H9 (cell line): ENCODE measurements at regions not wholly inside any gene's neighbourhood (a gene's known extent, or its start where the extent isn't known, plus 50 kb on each side); places are given as distances from the start of the nearest gene placed in this dataset.

ENCODE experiments used
- DNase-seq: peaks from one replicate; pipeline ENCODE4 v3.0.0-alpha.2; 2017
- H2AFZ ChIP-seq: one replicate; pipeline ENCODE4 v1.6.1; 2013; ENCODE audit warnings: mild to moderate bottlenecking, low read length, control low read depth, moderate library complexity
- H2AK5ac ChIP-seq: 2 replicates; pipeline ENCODE4 v1.6.1; 2013; ENCODE audit warnings: low read length, control low read depth, mixed read lengths; ENCODE audit not compliant: insufficient read length
- H2BK120ac ChIP-seq: one replicate; pipeline ENCODE4 v1.6.1; 2013; ENCODE audit warnings: low read depth, mild to moderate bottlenecking, low read length, control low read depth, inconsistent platforms; ENCODE audit not compliant: poor library complexity, severe bottlenecking
- H2BK12ac ChIP-seq: 2 replicates; pipeline ENCODE4 v1.6.1; 2013; ENCODE audit warnings: low read length, control low read depth, mixed read lengths, low read depth; ENCODE audit not compliant: insufficient read length
- H2BK15ac ChIP-seq: 2 replicates; pipeline ENCODE4 v1.6.1; 2013; ENCODE audit warnings: low read depth, low read length, control low read depth
- H2BK20ac ChIP-seq: one replicate; pipeline ENCODE4 v1.6.1; 2013; ENCODE audit warnings: low read depth, mild to moderate bottlenecking, low read length, control low read depth, inconsistent platforms; ENCODE audit not compliant: poor library complexity, severe bottlenecking
- H2BK5ac ChIP-seq: 2 replicates; pipeline ENCODE4 v1.6.1; 2013; ENCODE audit warnings: low read length, control low read depth, mixed read lengths; ENCODE audit not compliant: insufficient read length
- H3K14ac ChIP-seq: 2 replicates; pipeline ENCODE4 v1.6.1; 2013; ENCODE audit warnings: low read length, control low read depth; ENCODE audit not compliant: insufficient read depth
- H3K18ac ChIP-seq: 2 replicates; pipeline ENCODE4 v1.6.1; 2013; ENCODE audit warnings: low read depth, mild to moderate bottlenecking, mixed read lengths, low read length, control low read depth; ENCODE audit not compliant: insufficient read length
- H3K23ac ChIP-seq: 2 replicates; pipeline ENCODE4 v1.6.1; 2013; ENCODE audit warnings: low read length, control low read depth, mixed read lengths, low read depth; ENCODE audit not compliant: insufficient read length
- H3K23me2 ChIP-seq: 2 replicates; pipeline ENCODE4 v1.6.1; 2013; ENCODE audit warnings: low read depth, mild to moderate bottlenecking, mixed read lengths, low read length, control low read depth; ENCODE audit not compliant: insufficient read length, poor library complexity, severe bottlenecking
- H3K27ac ChIP-seq: 2 replicates; pipeline ENCODE4 v1.5.1; 2013; ENCODE audit warnings: low read length, control low read depth, mixed read lengths, low read depth; ENCODE audit not compliant: insufficient read length
- H3K27me3 ChIP-seq: 2 replicates; pipeline ENCODE4 v1.6.1; 2013; ENCODE audit warnings: low read length, control low read depth, inconsistent platforms; ENCODE audit not compliant: insufficient read depth
- H3K4ac ChIP-seq: 2 replicates; pipeline ENCODE4 v1.6.1; 2013; ENCODE audit warnings: low read depth, mild to moderate bottlenecking, control low read depth, inconsistent platforms, low read length, moderate library complexity
- H3K4me1 ChIP-seq: 2 replicates; pipeline ENCODE4 v1.6.1; 2013; ENCODE audit warnings: low read length, control low read depth, inconsistent platforms; ENCODE audit not compliant: insufficient read depth
- H3K4me2 ChIP-seq: 2 replicates; pipeline ENCODE4 v1.6.1; 2013; ENCODE audit warnings: low read length, control low read depth, mixed read lengths; ENCODE audit not compliant: insufficient read length, insufficient read depth
- H3K56ac ChIP-seq: 2 replicates; pipeline ENCODE4 v1.6.1; 2013; ENCODE audit warnings: low read depth, mild to moderate bottlenecking, mixed read lengths, low read length, control low read depth; ENCODE audit not compliant: insufficient read length
- H3K79me1 ChIP-seq: 2 replicates; pipeline ENCODE4 v1.6.1; 2013; ENCODE audit warnings: low read depth, mild to moderate bottlenecking, moderate library complexity, low read length, control low read depth, inconsistent platforms; ENCODE audit not compliant: insufficient read depth, poor library complexity, severe bottlenecking
- H3K79me2 ChIP-seq: 2 replicates; pipeline ENCODE4 v1.6.1; 2013; ENCODE audit warnings: low read length, control low read depth, inconsistent platforms; ENCODE audit not compliant: insufficient read depth
- H3K9ac ChIP-seq: 2 replicates; pipeline ENCODE4 v1.6.1; 2013; ENCODE audit warnings: low read length, control low read depth, mixed read lengths; ENCODE audit not compliant: insufficient read length; ENCODE audit errors: extremely low read depth
- H3K9me3 ChIP-seq: one replicate; pipeline ENCODE4 v1.6.1; 2013; ENCODE audit warnings: low read depth, low read length, inconsistent platforms; ENCODE audit not compliant: control insufficient read depth
- H3T11ph ChIP-seq: one replicate; pipeline ENCODE4 v1.6.1; 2013; ENCODE audit warnings: mild to moderate bottlenecking, low read length, control low read depth, inconsistent platforms
- H4K20me1 ChIP-seq: one replicate; pipeline ENCODE4 v1.6.1; 2013; ENCODE audit not compliant: control insufficient read depth, insufficient read length, insufficient read depth
- H4K5ac ChIP-seq: 2 replicates; pipeline ENCODE4 v1.6.1; 2013; ENCODE audit warnings: low read depth, mild to moderate bottlenecking, mixed read lengths, low read length, control low read depth; ENCODE audit not compliant: insufficient read length
- H4K8ac ChIP-seq: replicated peaks from 2 replicates; pipeline ENCODE4 v1.6.1; 2013; ENCODE audit warnings: low read length, control low read depth, mixed read lengths, low read depth; ENCODE audit not compliant: insufficient read length
- H4K91ac ChIP-seq: 2 replicates; pipeline ENCODE4 v1.6.1; 2013; ENCODE audit warnings: low read depth, mild to moderate bottlenecking, moderate library complexity, mixed read lengths, low read length, control low read depth; ENCODE audit not compliant: insufficient read length
- H3K27ac Mint-ChIP-seq, 3 experiments: 2 replicates in 2 of 3; 3 replicates in 1 of 3; pipeline ENCODE4 v1.8.0; 2020 to 2021; ENCODE audit warnings: mixed read lengths in 3 of 3, mild to moderate bottlenecking in 1 of 3, moderate library complexity in 1 of 3
- H3K27me3 Mint-ChIP-seq: 2 replicates; pipeline ENCODE4 v1.8.0; 2021; ENCODE audit warnings: low read depth, mild to moderate bottlenecking, moderate library complexity, mixed read lengths
- H3K36me3 Mint-ChIP-seq, 3 experiments: 2 replicates in 2 of 3; 3 replicates in 1 of 3; pipeline ENCODE4 v1.8.0; 2020 to 2021; ENCODE audit warnings: low read depth in 3 of 3, mixed read lengths in 3 of 3; ENCODE audit not compliant: insufficient read depth in 1 of 3
- H3K4me1 Mint-ChIP-seq, 2 experiments: 2 replicates each; pipeline ENCODE4 v1.8.0; 2020; ENCODE audit warnings: mixed read lengths in 2 of 2
- H3K4me3 Mint-ChIP-seq, 2 experiments: 2 replicates in 1 of 2; 3 replicates in 1 of 2; pipeline ENCODE4 v1.8.0; 2020 to 2021; ENCODE audit warnings: mild to moderate bottlenecking in 2 of 2, mixed read lengths in 2 of 2, moderate library complexity in 1 of 2
- H3K9me3 Mint-ChIP-seq, 2 experiments: 2 replicates in 1 of 2; 3 replicates in 1 of 2; pipeline ENCODE4 v1.8.0; 2020; ENCODE audit warnings: mild to moderate bottlenecking in 2 of 2, mixed read lengths in 2 of 2, moderate library complexity in 1 of 2
- CTCF ChIP-seq: fragments of 200-600 bp; sonication (generic); conservative IDR thresholded peaks from 3 replicates; pipeline ENCODE4 v1.8.0; 2021; ENCODE audit warnings: antibody characterized with exemption, mild to moderate bottlenecking
- WGBS: extraction: QIAGEN DNeasy Blood & Tissue Kit; methylation state at CpG from one replicate; pipeline ENCODE4 v1.1.7; 2013; ENCODE audit warnings: missing lambda C conversion rate, low lambda C conversion rate, mixed read lengths; ENCODE audit not compliant: insufficient read length; ENCODE audit errors: extremely low coverage; 5-methylcytosine and 5-hydroxymethylcytosine counted together

GRCh38 chr13:39281539-39282150 is 243.4 kb downstream of the NHLRC3 start:
- H3K23ac ChIP-seq: no peak overlapping the region
- no peak overlapping the region for H4K91ac ChIP-seq
- H2BK20ac ChIP-seq: no peak overlapping the region
- H3K27me3 ChIP-seq: no peaks in the 10 kb centered on the region; the same call in 1 of the 2 replicates
- Mint-ChIP-seq H3K36me3 (peaks cover 0 to 2% (median 0%) of the 10 kb centered on the region in 3 experiments; a peak in 2 of 7 replicates), H3K27me3 (peaks cover 22% of the 10 kb centered on the region), H3K27ac (no peak overlapping the region), H3K4me1 (peaks cover 0 to 4% of the 10 kb centered on the region in 2 experiments; a peak in 1 of 4 replicates), H3K9me3 (peaks cover 1 to 2% of the 10 kb centered on the region in 2 experiments; a peak in 4 of 5 replicates), H3K4me3 (no peak overlapping the region)
- DNase-seq: no peak
- H3K18ac ChIP-seq: no peak overlapping the region
- H3K9ac ChIP-seq: no peak overlapping the region
- H3K9me3 ChIP-seq: no peaks in the 10 kb centered on the region
- H2BK12ac ChIP-seq: no peak overlapping the region
- H4K20me1 ChIP-seq: no peaks in the 10 kb centered on the region
- no peak for TF ChIP-seq CTCF
- H3K23me2 ChIP-seq: no peaks in the 10 kb centered on the region
- no peak overlapping the region for H3K4ac ChIP-seq
- no peaks in the 10 kb centered on the region for H3K79me2 ChIP-seq
- no peak overlapping the region for H3T11ph ChIP-seq
- no peak overlapping the region for H3K14ac ChIP-seq
- no peak overlapping the region for H3K4me2 ChIP-seq
- no peak overlapping the region for H2AFZ ChIP-seq
- H2BK5ac ChIP-seq: no peak overlapping the region
- H4K8ac ChIP-seq: no peak overlapping the region
- H3K27ac ChIP-seq: no peak overlapping the region
- no peaks in the 10 kb centered on the region for H3K4me1 ChIP-seq
- H2AK5ac ChIP-seq: no peak overlapping the region
- H2BK15ac ChIP-seq: no peak overlapping the region
- H4K5ac ChIP-seq: no peak overlapping the region
- H3K56ac ChIP-seq: no peak overlapping the region
- no peaks in the 10 kb centered on the region for H3K79me1 ChIP-seq
- no CpG with 5 or more reads among the region's 1 CpG for WGBS
- H2BK120ac ChIP-seq: no peak overlapping the region
